ENCODE measurements at regions not wholly inside any gene's neighbourhood (a gene's known extent, or its start where the extent isn't known, plus 50 kb on each side); places are given as distances from the start of the nearest gene placed in this dataset.

DNA sequence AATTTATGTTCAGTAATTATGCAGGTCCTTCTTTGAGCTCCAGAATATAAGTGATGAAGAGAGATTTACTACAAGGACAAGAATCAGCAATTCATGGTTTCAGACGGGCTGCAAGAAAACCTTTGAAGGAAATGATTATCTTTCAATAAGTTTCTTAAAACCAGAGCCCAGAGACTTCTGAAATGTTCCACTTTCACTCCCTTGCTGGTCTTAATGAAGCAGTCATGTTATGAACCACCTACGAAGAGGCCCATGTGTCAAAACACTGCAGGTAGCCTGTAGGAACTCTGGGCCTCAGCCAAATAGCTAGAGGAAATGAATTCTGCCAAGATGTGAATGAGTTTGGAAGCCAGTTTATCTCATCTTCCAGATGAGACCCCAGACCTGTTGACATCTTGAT is 505.9 kb upstream of the MEF2C start:
- ChIA-PET CTCF (no interaction called here), POLR2A (no interaction called here)
- H3K27me3 ChIP-seq (ENCODE audit: control insufficient read depth in 2 of 2, insufficient read depth in 2 of 2, low read length in 2 of 2): no peaks in the 10 kb centered on the region
- H3K4me1 ChIP-seq (ENCODE audit: control insufficient read depth, extremely low read depth, insufficient read depth, low read length): no peaks in the 10 kb centered on the region
- no peak for FAIRE-seq
- no peak overlapping the region for H2AFZ ChIP-seq (ENCODE audit: low read depth, low read length)
- no peaks in the 10 kb centered on the region for H3K79me2 ChIP-seq (ENCODE audit: control insufficient read depth, insufficient read depth, low read length)
- no peak for TF ChIP-seq MYC (IDR thresholded peaks at IDR 0.05; ENCODE audit: low read depth, low read length)
- no peak for TF ChIP-seq GATA2 (IDR thresholded peaks at IDR 0.05; ENCODE audit: insufficient read depth, insufficient read length, low read depth, low read length)
- TF ChIP-seq EZH2 (IDR thresholded peaks at IDR 0.05; ENCODE audit: borderline replicate concordance, low read depth, low read length, severe bottlenecking): no peak
- no peak for TF ChIP-seq FOS (IDR thresholded peaks at IDR 0.05; ENCODE audit: borderline replicate concordance, insufficient read depth, low read length)
- TF ChIP-seq POLR2A (IDR thresholded peaks at IDR 0.05; ENCODE audit: low read depth, low read length): no peak
- no peak for TF ChIP-seq POLR2AphosphoS5 (IDR thresholded peaks at IDR 0.05; ENCODE audit: insufficient read depth, low read depth, low read length)
- TF ChIP-seq JUN (IDR thresholded peaks at IDR 0.05; ENCODE audit: borderline replicate concordance, insufficient read depth, insufficient read length, low read depth): no peak
- TF ChIP-seq, protein P1, sequence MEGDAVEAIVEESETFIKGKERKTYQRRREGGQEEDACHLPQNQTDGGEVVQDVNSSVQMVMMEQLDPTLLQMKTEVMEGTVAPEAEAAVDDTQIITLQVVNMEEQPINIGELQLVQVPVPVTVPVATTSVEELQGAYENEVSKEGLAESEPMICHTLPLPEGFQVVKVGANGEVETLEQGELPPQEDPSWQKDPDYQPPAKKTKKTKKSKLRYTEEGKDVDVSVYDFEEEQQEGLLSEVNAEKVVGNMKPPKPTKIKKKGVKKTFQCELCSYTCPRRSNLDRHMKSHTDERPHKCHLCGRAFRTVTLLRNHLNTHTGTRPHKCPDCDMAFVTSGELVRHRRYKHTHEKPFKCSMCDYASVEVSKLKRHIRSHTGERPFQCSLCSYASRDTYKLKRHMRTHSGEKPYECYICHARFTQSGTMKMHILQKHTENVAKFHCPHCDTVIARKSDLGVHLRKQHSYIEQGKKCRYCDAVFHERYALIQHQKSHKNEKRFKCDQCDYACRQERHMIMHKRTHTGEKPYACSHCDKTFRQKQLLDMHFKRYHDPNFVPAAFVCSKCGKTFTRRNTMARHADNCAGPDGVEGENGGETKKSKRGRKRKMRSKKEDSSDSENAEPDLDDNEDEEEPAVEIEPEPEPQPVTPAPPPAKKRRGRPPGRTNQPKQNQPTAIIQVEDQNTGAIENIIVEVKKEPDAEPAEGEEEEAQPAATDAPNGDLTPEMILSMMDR (IDR thresholded peaks at IDR 0.05; ENCODE audit: extremely low read depth in 1 of 2, insufficient read depth in 1 of 2, low read depth in 1 of 2, low read length in 2 of 2): no peak
- TF ChIP-seq, protein P2, sequence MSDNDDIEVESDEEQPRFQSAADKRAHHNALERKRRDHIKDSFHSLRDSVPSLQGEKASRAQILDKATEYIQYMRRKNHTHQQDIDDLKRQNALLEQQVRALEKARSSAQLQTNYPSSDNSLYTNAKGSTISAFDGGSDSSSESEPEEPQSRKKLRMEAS (IDR thresholded peaks at IDR 0.05; ENCODE audit: insufficient read depth, insufficient read length): no peak
- no peaks in the 10 kb centered on the region for H3K9me3 ChIP-seq (replicated peaks; ENCODE audit: control insufficient read depth, insufficient read depth, low read length)
- dilution Hi-C loops (cut with MboI; ENCODE audit: extremely low pct_ligation_motif_present, low sequenced_read_pairs): no loop called here
- no peak overlapping the region for H3K4me3 ChIP-seq (replicated peaks in 1 of 3; ENCODE audit: insufficient read depth in 1 of 3, low read depth in 1 of 3, low read length in 3 of 3)
- DNase-seq (ENCODE audit: low read depth, low spot score): no peak
- no peak overlapping the region for H3K9ac ChIP-seq (replicated peaks; ENCODE audit: extremely low read depth, insufficient read depth, low read length)
- intact Hi-C loops (cut with micrococcal nuclease): no loop called here
- no peak overlapping the region for H3K4me2 ChIP-seq (ENCODE audit: insufficient read depth, low read length)
- no TSS peak for BruUV-seq (replicated peaks)
- no peaks in the 10 kb centered on the region for H3K9me1 ChIP-seq (replicated peaks; ENCODE audit: control insufficient read depth, extremely low read depth, insufficient read depth, low read length)
- no peak overlapping the region for H3K27ac ChIP-seq (ENCODE audit: insufficient read depth, low read depth, low read length)
- H4K20me1 ChIP-seq (replicated peaks; ENCODE audit: control insufficient read depth, extremely low read depth, insufficient read depth, low read length): no peaks in the 10 kb centered on the region
- H3K36me3 ChIP-seq (ENCODE audit: control insufficient read depth in 2 of 2, extremely low read depth in 1 of 2, insufficient read depth in 2 of 2, low read length in 2 of 2): no peaks in the 10 kb centered on the region

All from endothelial cell of umbilical vein (primary cell).